GM18519 (cell line): ENCODE measurements at regions not wholly inside any gene's neighbourhood (a gene's known extent, or its start where the extent isn't known, plus 50 kb on each side); places are given as distances from the start of the nearest gene placed in this dataset.

Source experiments
- ATAC-seq: cut with Tn5 transposase; IDR thresholded peaks from one replicate; pipeline ENCODE4 v1.9.1; 2021; ENCODE audit warnings: mild to moderate bottlenecking, moderate library complexity; ENCODE audit not compliant: unreplicated experiment, low FRiP score

- no peak for ATAC-seq
These were observed 83.8 kb upstream of the GPR26 start for GRCh38 chr10:123582084-123582989.

DNA sequence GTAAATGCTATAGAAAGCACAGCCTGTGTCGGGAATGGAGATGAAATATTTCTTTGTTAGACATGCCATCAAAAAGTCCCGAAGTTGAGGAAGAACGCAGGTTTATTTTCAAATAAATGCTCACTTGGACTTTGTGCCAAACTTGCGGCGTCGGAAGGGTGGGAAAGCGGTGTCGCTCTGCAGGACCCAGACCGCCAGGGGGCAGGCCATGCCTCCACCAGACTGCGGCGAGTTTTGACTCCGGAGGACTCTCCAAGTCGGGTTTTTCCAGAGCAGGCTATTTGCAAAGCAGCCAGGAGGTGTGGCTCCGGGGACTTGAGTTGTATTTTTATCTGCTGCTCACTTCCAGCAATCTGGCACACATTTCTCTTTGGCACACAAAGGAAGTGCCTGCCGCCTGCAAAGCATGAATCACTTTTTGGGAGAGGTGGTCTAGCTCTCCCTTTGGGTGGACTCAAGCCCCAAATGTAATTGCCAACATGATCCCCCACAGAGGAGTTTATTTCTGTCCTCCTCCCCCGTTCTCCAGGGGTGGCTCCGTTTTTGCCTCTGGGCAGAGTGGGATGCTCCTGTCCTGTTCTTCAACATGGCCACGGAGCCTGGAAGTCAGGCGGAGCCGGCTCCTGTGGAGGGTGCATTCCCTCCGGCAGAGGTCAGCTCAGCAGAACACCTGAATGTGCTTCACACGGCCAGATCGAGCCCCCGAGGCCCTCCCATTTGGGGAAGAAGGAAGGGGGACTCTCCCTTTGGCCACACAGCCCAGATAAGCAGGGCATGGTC, 82.3 kb upstream of the GPR26 start:
- ATAC-seq = no peak

GRCh38 chr10:123584419-123584775, 81.8 kb upstream of the GPR26 start:
- no peak for ATAC-seq

DNA sequence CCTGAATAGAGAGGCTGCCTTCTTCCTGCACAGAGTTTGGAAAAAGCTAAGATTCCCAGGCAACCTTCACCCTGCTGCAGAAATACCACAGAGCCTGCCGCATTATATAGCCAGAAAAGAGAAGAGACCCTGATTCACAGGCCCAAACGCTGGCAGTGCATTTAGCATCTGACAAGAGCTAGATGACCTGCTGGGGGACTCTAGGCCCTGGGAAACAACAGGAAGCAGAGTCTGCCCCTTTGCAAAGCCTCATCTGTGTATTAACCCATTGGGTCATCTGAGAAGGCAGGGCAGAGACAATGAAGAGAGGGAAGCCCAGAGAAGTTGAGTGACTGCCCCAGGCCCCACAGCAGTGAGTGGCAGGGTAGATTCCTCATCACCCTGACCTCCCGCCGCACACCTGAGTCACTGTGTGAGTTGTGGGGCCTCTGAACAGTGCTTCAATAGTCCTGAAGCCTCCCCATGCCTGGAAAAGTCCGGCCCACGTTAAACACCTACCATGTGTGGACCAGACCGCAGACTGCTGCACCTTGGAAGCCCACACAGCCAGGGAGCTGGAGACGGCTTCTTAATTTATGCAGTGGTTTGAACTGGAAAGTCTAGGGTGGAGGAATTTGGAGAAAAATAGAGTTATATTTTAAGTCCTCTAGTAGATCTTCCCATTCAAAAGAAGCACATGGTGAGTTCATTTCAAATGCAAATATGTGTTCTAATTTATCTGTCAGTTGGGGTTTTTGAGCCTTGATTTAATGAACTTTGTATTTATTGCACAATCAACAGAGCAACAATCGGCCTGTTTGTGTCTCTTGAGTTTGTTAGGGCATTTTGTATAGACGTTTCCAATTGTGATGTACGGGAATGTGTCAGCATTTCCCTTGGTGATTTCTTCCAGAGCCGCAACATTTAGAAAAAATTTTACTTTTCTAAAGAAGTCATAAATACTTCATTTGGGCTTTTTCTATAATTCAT, 80.4 kb upstream of the GPR26 start:
- no peak for ATAC-seq

GRCh38 chr10:123587110-123587509, 79.0 kb upstream of the GPR26 start:
- no peak for ATAC-seq

GRCh38 chr10:123588386-123588914, 77.7 kb upstream of the GPR26 start:
- ATAC-seq = no peak

GRCh38 chr10:123595661-123596060, 70.5 kb upstream of the GPR26 start:
- no peak for ATAC-seq

DNA sequence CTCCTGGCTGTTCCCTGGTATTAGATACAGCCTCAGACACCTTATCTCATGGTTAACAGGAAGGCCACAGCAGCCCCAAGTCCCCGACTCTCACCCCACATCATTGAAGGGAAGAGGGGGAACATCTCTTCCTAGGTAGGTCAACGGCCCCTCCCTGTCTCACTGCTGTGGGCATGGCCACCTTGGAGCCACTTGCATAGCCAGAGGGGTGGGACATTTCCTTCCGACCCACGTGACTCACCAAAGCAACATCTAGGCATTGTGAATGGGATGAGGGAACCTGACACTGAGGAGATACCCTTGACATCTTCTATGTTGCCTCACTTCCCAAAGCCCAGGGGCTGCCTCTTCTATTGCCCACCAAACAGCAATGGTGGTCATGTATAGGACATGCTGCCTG, 68.5 kb upstream of the GPR26 start:
- ATAC-seq = no peak

DNA sequence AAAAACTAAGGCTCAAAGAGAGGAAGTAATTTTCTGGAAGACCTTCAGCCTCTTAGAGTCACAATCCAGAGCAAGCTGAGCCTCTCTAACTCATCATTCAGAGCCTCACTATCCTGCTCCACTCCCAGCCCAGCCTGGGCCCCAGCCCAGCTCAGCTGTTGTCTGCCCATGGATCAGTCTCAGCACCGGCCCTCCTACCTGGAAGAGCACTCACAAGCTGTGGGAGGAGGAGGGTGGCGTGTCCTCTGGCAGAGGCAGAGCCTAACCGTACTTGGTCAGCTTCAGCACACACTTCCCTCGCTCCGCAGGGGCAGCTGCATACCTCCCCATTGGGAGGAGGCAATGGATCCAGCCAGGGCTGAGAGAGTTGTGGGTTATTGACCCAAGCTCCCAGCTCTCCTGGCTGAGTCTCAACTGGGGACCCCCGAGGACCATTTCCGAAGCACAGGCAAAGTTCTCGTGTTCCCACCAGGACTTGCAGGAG, 66.7 kb upstream of the GPR26 start:
- ATAC-seq = no peak

- no peak for ATAC-seq
These were observed 66.0 kb upstream of the GPR26 start for GRCh38 chr10:123600177-123600576.

GRCh38 chr10:123603130-123603529, 63.0 kb upstream of the GPR26 start:
- ATAC-seq = no peak

DNA sequence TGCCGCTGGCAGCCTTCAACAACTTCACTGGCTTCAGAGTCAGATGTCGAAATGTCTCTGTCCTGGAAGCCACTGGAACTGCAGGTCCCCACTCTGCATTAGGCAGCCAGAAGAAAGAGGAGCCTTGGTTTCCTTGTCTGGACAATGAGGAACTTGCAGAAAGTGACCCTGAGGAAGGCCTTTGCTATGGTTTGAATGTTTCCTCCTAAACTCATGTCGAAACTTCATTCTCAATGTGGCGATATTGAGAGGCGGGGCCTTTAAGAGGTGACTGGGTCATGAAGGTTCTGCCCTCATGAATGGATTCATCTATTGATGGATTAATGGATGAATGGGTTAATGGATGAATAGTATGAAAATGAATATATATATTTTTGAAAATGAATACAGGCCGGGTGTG, 61.6 kb upstream of the GPR26 start:
- no peak for ATAC-seq

GRCh38 chr10:123606006-123606405, 60.1 kb upstream of the GPR26 start:
- ATAC-seq = no peak

DNA sequence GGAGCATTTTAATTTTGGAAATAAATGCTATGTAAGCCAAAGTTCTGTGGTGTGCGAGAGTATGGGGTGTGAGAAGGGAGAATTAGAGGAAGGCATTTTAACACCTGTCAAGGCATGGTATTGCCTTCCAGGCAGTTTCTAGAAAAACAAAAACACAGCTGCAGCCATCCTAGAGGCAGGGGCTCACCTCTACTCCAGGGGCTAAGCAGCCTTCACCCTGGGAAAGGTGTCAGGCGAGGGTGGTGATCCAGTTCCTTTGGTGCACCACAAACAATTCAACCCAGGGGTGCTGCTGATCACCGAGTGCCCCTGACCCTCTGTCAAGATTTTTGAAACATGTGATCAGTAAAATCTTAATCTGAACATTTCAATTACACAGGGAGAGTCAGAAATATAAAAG, 59.2 kb upstream of the GPR26 start:
- no peak for ATAC-seq

DNA sequence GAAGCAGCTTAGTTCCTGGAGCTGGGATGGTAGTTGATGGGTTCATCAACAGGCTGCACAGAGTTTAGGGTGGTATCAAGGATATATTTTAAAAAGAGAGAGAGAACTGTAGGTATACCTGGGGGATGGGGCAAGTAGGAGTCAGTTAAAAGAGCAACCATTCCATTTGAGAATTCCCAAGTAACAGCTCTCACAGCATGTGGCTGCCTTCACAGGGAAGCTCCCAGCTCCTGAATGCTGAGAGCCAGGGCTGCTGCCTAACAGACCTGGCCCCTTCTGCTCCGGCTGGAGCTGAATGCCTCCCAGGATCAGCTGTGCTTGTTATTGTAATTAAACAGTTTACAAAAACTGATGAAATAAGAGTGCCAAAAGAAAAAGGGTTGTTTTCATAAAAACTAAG, 58.8 kb upstream of the GPR26 start:
- ATAC-seq = no peak

GRCh38 chr10:123608047-123608446, 58.1 kb upstream of the GPR26 start:
- no peak for ATAC-seq

GRCh38 chr10:123611243-123611642, 54.9 kb upstream of the GPR26 start:
- no peak for ATAC-seq

DNA sequence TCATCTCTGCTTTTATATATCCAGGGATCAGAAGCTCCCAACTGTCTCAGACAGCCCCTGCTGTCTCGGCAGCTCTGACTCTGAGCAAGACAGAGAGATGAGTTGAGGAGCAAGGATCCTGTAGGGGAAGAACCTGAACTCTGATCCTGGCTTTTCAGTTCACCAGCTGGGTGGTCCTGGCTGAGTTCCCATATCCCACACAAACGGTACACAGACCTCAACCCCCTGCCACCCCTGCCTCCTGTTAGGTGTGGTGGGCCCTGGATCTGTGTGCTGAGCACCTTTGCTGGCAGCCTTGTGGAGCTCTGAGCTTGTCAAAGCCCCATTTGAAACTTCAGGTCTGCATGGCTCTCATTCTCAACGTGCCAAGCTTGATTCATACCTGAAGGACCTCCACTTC, 54.3 kb upstream of the GPR26 start:
- no peak for ATAC-seq

GRCh38 chr10:123613346-123613850, 52.8 kb upstream of the GPR26 start:
- ATAC-seq = no peak

GRCh38 chr10:123614888-123615287, 51.3 kb upstream of the GPR26 start:
- ATAC-seq = no peak
